Stimulated activated CD8-positive, alpha-beta memory T cell treated with anti-CD3 and anti-CD28 coated beads, Interleukin-7, amount 100 ng/mL, for 4 hours (primary cell): ENCODE measurements at regions not wholly inside any gene's neighbourhood (a gene's known extent, or its start where the extent isn't known, plus 50 kb on each side); places are given as distances from the start of the nearest gene placed in this dataset.

Experiments
- DNase-seq, 2 donors: peaks; one replicate each; pipeline ENCODE4 v3.0.0-alpha.2; 2020; ENCODE audit warnings: low read depth in 2 of 2

DNA sequence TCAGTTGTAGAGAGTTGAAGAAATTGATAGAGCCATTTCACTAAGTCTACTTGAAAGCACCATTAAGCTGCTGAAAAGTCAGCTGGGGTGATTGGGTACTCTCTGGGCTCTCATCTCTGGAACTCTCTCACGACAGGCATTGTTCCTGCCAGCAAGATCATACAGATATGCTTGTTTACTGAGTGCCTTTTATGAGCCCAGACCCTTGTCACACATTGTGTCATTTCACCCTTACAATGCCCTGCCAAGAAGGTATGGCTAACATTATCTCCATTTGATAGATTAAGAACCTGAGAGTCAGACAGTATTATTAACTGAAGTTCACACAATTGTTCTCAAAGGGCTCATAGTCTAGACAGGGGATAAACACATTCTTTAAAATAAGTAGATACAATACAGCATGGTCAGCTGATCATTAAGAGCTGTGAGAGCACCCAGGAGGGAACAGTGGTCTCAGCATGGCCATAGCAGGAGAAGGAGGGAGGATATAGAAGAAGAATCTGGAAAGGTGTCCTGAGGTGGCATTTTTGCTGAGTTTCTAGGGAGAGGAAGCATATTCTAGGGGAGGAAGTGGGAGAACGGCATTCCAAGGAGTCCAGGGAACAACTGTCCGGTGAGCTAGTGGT lies 580.5 kb downstream of the INSC start:
- DNase-seq, result no peak

DNA sequence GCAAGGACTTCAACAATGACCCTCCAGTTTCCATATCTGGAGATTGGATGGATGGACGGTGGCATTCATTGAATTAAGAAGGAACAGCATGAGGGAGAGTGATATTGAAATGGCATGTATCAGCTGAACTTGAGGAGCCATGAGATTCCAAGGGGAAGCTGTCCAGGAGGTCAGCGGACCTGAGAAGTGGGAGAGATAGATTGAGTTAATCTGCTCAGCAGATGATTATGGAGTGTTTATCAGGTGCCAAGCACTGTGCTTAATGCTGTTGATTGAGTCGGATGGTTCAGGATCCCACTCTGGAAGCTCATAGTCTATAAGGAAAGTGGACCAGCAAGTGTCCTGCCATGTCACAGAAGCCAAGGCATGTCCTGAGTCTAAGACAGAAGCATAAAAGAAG lies 581.3 kb downstream of the INSC start:
- DNase-seq, result no peak

DNA sequence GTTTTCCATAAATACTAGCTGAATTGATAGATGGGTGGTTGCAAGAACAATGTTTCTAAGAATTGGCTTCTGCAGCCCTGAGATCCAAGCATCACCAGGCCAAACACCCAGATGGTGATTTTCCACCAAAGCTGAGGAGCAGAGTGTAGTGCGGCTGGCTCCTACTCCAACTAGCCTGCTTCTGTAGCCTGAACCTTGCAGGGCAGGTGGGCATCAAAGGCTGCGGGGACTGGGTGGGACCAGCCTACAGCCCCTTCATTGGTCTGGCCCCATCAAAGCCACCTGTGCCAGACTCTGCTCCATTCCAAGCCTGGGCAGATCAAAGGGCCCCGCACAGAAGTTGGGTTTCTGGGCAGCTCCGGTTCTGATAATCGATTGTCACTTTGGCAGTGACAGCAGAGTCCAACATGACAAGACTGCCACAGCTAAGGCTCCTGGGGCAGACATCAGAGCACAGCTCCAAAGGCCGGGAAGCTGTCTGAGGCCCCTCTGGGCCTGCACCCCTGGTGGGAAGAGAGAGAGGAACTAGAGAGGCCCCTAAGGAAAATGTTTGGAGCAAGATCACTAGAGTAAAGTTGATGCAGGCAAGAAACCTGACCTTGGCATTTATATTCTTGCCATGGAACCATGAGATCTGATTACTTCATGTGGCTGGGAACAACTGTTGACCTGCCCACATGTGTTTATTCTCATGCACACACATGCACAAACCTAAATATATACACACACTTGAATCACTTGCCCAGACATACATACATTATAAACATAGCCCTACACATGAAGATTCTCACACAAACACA lies 582.9 kb downstream of the INSC start:
- DNase-seq, result no peak

DNA sequence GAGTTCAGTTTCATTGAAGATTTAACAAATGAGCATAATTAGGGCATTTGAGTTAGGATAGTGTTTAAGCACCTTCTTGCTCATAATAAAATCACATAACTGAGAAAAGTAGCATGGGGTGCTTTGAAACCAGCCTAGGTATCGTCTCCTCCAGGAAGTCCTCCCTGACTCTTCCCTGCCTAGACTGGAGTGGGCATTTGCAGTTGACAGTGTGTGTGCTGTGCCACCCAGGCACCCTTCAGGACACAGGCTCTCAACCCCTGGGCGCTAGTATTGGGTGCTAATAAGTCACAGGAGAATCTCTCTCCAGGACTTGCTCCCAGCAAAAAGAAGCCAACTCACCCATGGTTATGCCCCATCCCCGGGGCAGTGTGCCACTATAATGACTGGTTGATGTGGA lies 584.1 kb downstream of the INSC start:
- DNase-seq, result no peak

DNA sequence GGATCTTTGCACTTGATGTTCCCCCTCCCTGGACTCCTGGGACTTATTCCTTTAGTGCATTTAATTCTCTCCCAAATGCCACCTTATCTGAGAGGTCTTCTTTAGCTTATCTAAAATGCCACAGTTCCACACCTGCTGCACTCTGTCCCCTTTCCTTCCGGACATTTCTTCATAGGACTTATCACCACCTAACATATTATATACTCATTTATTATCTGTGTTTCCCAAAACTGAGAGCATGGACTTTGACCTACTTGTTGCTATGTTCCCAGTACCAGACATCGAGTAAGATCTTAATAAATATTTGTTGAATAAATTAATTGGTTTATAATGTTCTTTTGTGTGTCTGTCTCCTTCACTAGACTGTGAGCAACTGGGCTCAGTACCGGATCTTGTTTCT lies 585.3 kb downstream of the INSC start:
- DNase-seq, result no peak

DNA sequence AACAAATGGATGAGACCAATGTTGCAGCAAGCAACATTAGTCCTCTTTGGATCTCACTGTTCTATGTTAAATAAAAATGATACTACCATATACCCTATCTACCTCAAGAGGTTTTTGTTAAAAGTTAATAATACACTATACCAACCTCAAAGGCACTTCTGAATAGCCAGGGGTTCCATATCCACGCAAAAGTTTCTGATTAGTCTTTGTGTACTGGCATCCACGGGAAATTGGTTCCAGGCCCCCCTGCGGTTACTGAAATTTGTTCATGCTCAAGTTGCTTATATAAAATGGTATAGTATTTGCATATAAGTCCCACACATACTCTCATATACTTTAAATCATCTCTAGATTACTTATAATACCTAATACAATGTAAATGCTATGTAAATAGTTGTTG lies 585.7 kb downstream of the INSC start:
- no peak for DNase-seq

DNA sequence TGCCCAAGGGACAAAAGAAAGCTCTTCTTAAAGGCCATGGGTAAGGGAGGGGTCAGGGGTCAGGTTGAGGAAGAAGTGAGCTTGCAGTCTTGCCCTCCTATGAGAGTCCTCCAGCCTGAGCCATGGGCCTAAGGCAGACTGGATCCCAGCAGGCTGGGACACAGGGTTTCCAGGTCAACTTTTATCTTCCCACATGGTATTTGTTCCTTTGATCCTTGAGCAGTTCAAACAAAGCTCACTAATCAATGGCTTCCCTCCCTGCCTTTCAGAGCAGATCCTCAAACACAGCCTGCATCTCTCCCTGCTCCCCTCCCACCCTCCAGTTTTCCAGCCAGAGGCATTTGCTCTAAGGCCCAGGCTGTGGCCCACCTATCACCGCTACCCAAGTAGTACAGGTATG lies 589.3 kb downstream of the INSC start:
- DNase-seq, result no peak

DNA sequence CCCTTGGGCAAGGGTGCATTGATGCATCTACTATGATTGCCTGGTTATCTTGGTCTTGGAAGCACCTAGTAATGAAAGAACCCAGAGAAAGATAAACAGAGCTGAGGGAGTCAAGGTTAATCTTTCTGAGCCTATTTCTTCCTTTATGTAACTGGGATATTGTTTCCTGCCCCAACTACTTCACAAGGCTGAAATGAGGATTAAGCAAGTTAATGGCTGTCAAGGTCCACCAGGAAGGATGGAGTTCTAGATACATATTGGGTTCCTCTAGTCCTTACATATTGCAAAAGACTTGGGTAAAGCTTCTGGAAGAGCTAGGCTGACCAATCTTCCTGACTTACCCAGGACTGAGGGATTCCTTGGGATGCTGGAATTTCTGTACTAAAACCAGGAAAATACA lies 589.8 kb downstream of the INSC start:
- no peak for DNase-seq

DNA sequence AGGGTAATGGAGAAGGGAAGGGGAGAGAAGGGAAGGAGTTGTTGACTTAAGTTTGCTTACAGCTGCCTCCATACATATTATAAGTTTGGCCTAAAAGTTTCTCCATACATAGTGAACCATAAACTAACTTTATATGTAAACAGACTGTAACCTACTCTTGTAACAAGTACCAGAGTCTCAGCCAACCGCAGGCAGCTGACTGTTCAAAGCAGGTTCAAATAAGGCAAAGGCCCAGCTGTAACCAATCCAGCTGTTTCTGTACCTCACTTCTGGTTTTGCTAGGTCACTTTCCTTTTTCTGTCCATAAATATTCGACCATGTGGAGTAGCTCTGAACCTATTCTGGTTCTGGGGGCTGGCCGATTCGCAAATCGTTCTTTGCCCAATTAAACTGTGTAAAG lies 591.2 kb downstream of the INSC start:
- no peak for DNase-seq

DNA sequence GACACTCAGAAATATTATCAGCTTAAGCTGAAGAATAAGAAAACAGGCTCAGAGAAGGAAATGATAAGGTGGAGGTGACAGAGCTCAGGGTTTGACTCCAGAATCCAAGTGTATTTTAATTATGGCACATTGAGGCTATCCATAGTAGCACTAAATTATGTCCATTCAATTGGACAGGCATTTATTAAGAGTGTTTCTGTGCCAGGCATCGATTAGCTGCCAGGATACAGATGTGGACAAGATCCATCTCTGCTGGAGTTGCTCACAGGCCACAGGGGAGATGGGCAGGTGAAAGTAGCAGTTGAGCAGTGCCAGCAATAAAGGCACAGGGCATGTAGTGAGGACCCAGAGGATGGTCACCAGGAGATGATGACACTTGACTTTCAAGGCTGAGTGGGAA lies 592.5 kb downstream of the INSC start:
- DNase-seq, result no peak

DNA sequence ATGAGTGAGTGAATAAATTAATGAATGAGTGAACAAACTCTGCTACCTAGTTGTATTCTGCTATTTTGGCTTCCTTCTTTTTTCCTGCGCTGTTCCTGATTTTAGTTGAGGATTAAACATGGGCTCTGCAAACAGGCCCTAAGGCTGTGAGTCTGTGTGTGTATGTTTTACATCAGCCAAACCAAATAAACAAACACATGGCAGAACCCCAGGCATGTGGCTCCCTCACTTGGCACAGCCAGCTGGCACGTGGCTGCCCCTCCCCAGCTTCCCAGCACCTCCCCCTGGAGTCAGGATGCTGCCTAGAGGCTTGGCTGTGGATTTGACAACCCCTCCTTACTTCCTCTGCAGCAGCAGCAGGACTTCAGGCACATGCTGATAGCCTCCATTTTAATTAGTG lies 593.2 kb downstream of the INSC start:
- no peak for DNase-seq

DNA sequence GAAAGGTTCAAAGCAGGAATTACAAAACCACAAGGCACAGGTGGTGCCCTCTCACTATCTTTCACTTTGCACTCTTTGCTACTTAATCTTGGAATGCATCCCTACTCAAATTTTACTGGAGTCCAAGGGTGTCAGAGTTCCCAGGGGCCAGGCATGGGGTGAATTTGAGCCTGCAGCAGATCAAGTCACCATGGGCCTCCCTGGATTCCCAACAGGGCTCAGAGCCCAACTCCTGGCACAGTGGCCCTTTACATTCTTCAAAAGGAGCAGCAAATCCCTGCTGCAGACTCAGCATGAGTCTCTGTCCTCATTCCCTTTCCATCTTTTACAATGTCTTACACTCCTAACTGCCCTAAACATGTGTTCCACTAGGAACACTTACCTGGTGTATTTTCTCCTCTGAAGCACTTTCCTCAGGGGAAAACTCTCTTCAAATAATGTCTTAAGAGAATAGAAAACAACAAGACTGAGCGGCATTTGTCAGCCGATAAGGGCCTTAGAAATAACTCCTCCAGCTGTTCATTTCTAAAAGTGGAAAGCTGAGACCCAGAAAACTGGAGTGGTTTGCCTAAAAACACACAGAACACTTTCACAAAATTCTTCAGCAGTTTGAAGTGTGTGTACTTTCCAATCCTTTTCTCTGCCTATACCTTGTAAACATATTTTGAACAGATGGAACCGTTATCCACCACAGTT lies 596.0 kb downstream of the INSC start:
- DNase-seq, result no peak

DNA sequence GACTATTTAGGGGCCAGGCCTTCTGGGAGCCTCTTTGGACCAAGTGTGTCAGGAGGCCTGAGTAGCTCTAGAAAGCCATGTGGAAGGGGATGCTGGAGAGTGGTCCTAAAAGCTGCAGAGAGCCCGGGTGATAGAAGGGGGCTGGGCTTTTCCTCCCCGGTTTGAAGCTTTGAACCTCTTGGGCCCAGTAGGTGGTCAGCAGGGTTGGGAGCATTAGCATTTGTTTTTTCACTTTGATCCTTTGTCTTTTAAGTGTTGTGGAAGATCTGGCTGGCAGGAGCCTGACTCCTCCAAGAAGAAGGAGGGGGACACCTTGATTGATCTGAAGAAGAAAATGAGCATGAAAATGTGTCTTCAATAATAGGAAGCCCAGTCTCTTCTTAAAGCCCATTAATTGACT lies 596.6 kb downstream of the INSC start:
- DNase-seq, result no peak

DNA sequence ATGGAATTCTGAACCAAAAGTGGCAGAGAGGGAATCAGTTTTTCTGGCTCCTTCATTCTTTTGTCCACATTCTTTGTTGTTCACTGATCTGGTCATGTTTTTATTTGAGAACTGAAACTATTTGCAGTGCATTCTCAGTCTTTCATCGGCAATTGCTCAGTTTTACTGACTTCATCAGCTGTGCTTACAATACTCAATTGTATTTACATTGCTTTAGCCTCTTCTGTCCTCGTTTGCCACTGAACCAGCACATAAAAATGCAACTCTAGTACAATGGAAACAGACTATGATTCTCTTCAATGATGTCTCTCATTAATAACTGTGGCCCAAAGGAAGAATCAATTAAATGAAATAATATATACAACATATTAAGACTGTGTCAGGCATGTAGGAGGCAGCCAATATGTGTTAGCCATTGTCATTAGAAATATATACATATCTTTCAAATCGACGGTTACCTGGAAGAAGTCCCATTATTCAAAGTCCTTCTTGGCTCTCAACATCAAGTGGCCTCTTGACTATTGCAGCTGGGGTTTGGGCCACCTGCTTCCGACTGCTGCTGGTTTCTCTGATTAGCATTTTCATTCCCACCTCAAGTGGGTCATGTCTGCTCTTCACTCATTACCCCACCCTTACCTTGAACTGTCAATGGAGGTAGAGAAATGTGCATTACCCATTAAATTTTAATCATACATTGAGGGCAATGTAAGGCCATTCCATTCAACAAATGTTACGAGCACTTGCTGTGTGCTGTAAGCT lies 600.1 kb downstream of the INSC start:
- no peak for DNase-seq

DNA sequence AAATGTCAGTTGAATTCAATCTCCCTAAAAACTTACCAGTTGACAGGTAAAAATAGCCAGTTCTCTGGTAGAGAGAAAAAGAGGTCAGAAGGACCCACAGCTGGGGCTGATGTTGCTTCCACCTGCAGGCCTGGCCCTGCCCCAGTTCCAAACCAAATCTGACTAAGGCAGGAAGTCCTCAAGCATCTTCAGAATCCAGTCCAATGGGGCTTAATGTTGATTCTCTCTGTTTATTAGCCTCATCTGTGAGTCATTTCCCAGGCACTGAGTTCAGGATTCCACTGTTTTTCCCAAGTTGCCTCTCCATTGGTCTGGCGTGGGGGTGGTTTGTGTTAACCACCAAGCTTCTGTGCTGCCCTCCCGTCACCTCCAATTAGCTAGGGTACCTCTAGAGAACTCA lies 601.8 kb downstream of the INSC start:
- no peak for DNase-seq

DNA sequence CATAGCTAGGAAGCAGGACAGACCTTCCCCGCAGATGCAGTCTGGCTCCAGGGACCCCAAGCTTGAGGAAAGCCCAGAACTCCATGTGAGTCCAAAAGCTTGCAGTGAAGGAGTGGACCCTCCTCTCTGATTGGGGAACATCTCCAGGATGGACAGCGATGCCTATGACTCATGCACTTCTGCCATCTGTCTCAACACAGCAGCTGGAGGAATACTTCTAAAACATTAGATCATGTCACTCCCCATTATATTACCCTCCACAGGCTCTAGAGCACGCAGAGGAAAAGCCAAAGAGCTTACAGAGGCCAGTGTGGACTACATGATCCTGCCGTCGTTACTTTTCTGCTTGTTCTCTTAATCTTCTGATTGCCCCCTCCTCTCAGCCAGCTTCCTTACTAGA lies 605.7 kb downstream of the INSC start:
- no peak for DNase-seq

DNA sequence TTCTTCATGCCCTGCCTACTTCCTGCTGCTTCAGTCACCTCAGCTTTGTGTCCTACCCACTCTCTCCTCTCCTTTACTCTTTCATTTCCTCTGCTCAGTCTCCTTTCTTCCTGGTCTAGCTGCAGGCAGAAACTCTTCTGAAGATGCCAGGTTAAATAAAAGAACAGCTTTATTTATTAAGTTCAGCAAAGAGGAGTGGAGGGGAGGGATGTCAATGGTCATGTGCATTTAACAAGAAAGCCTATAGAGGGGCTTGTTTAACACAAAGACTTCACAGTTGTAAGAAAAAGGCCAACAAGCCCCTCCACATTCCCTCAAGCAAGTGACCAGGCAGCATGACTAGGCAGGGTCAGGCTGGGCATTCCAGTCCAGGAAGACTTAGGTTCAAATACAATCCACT lies 609.2 kb downstream of the INSC start:
- no peak for DNase-seq

DNA sequence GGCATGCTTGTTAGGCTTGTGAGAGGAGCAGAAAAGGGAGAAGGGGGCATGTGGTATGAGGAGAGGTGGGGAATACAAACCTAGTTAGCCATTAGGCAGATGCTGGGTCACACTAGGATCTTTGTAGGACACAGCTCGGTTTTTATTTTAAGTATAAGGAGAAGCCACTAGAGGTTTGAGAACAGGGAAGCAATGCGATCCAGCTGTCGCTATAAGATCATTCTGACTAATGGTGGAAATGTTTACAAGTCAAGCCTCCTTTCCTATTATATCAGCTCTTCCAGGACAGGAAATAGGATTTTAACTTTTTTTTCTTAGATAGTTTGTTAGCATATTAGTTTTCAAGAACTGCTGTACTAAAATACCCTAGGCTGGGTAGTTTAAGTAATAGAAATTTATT lies 609.9 kb downstream of the INSC start:
- DNase-seq, result no peak

DNA sequence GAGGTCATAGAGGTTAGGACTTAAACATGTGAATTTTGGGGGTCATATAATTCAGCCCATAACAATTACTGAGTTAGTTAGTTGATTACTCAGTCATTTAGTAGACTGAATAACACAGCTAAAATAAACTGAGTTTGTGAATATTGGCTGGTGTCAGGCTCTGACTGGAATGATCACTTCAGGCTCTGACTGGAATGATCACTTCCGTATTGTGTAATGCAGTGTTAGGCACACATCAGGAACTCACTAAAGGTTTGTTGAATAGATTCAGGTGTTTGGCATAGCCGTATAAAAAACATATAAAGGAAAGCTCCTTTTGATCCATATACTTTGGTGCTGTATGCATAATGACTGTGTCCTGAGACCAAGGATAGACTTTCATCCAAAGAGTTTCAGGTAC lies 610.5 kb downstream of the INSC start:
- no peak for DNase-seq

DNA sequence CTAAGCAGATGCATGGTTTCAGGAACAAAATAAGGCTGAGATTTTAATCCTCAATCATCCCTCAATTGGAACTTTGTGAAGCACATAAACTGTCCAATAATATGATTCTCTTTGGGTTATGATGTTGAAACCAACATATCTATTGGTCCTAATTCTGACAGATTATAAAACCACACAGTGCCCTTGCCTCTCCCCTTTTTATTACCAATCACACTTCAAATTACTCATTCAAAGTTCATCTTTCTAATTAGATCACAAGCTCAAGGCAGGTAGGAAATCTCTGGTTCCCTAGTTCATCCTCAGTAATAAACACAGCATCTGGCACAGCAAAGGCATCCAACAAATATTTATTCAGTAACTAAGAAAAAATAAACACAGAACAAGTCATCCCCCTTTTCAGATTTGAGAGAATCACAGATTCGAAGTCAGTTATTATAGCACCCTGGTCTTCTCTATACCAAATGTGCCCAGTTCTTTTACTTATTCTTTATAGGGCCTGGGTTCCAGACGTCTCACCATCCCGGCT lies 611.6 kb downstream of the INSC start:
- DNase-seq, result no peak

DNA sequence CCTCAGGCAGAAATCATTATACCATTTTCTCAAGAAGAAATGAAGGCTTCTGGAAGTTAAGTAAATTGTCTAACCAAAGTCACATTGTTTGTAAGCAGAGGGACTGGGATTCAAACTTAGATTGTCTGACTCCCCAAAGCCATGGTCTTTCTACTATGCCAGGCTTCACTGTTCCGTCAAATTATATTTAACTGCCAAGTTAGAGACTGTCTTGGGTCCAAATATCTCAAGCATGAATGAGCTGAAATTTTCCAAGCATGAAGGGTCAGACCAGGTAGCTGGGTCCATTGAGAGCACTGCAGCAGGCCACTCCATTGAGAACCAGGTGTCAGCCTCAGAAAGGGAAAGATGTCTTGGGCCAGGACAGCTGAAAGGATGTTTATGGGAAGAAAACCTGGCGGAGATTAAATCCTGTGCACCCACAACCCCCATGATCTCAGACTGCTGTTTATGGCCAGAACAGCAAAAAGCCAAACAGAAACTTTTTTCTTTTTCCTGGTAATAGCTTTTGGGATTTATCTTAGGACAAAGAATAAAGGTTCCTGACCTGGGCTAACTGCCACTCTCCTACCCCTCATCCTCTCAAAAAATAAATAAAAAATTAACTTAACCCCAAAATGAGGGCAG lies 612.3 kb downstream of the INSC start:
- DNase-seq, result no peak

DNA sequence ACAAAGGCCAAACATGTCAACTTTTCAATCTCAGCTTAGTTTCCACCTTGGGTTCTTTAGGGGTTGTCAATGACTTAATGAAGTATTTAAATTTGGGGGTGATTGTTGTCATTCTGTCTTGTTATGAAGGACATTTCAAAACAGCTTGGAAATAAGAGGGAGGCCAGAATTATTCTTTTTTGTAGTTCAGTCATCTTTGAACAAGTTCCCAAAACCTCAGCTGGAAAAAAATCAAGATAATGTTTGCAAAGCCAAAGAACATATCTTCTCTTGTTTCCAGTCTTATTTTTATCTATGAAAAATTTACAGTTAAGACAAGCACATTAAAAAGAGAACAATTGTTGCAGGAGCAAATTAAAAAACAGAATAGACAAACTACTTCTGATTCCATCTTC lies 612.8 kb downstream of the INSC start:
- DNase-seq, result no peak
